ENCODE measurements at regions not wholly inside any gene's neighbourhood (a gene's known extent, or its start where the extent isn't known, plus 50 kb on each side); places are given as distances from the start of the nearest gene placed in this dataset.
"Not testable (repeated sequence)": the region's sequence is repeated elsewhere in the genome, so short reads cannot be mapped to it uniquely, and the experiment has no call there.

DNA sequence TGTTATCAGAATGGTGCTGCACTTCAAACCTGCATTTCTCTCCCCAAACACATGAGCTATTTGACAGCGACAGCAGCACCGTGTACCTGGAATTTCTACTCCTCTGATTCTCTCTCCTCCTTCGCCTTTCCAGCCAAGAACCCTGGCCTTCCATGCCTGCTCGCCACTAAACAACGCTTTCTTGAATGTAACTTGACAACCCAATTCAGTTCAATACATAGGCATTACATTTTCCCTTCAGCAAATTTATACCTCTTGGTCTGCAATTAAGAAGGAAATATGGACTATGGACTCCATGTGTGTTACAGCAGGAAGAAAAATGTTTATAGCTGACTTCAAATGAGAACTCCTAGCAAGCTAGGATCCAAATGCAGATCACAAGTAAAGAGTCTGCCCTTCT lies 162.6 kb upstream of the AUTS2 start:
- no peak for DNase-seq

DNA sequence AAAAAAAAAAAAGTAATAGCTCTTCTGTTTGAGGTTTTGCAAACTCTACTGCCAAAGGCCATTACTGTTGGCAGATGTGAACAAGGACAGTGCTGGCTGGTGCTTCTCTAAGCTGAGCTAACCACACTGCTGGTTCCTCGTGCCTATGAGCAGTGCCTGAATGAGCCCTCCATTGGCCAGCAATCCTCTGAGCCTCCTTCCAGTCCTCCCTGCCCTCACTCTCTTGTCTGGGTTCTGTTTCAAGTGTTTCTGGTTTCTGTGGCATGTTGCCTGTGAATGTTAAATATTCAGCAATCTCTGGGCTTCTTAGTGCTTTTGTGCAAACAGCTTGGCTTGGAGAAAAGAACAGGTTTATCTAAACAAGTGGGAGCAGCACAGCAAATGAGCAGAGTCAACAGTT lies 161.3 kb upstream of the AUTS2 start:
- no peak for DNase-seq

DNA sequence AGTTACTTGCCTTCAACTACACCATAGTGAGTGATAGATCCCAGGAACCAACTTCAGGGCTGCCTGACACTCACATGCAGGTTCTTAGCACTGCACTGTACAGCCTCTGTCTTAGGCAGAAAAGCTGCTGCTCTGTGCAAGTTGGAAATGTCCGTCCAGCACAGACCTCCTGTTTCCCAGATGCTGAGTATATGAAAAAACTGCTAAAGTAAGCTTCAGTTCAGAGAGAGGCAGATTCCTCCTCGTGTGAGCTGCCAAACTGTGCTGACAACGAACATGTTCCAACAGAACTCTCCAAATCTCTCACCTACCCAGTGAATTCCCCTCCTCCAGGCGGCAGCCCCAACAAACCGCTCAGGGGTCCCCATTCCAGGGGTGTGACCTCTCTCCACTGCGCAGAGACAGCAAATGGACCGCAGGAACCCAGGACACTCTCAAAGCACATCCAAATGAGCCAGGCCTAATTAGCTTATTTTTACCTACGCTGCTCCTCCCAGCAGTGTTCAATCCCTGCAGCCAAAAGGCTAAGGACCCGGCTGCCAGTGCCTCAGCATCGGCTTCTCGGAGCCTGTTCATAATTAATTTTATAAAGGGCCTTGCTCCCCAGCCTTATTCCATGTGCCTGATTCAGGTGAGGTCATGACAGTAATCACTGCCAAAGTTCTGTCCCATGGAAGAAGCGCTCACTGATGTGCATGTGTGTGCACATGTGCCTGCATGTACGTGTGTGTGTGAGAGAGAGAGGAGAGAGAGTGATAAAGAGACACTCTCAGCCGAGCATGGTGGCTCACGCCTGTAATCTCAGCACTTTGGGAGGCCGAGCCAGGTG lies 159.5 kb upstream of the AUTS2 start:
- no peak for DNase-seq

- no peak for DNase-seq
These were observed 158.5 kb upstream of the AUTS2 start for GRCh38 chr7:69439636-69440325.

DNA sequence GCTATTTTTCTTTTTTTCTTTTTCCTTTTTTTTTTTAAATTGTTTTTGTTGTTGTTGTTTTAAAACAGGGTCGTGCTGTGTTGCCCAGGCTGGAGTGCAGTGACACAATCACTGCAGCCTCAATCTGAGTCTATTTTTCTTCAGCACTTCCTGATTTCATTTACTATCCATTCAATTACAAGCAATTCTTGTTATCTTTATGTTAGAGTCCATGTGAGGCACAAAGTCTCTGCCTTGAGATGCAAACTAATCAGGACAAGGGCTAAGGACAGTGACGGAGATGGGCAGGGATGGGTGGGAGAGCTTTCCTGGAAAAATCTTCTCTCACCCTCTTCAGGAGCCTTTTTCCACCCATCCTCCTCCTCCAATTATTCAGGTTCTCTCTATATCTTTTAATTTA lies 157.3 kb upstream of the AUTS2 start:
- DNase-seq: no peak

DNA sequence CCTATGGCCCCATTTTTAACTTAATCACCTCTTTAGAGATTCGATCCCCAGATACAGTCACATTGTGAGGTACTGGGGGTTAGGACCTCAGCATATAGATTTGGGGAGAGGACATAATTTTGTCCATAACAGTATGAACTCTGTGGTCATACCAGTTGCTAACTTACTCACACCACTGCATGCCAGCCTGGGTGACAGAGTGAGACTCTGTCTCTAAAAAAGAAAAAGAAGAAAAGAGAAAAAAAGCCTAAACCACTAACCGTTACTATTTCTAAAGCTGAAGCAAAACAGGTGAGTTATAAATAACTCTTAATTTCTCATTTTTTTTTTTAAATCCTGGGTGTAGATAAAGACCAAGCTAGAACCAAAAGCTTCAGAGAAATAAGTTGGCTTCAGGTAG lies 155.1 kb upstream of the AUTS2 start:
- DNase-seq: no peak

- no peak for DNase-seq
These were observed 152.7 kb upstream of the AUTS2 start for GRCh38 chr7:69445541-69445940.

DNA sequence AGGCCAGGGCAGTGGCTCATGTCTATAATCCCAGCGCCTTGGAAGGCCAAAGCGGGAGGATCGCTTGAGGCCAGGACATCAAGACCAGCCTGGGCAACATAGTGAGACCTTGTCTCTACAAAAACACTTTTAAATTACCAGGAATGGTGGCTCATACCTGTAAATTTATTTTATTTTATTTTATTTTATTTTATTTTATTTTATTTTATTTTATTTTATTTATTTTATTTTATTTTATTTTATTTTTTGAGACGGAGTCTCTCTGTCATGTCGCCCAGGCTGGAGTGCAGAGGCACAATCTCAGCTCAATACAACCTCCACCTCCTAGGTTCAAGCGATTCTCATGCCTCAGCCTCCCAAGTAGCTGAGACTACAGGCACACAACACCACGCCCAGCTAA lies 152.1 kb upstream of the AUTS2 start:
- not testable (repeated sequence) for DNase-seq

- DNase-seq: no peak
These were observed 150.2 kb upstream of the AUTS2 start for GRCh38 chr7:69448071-69448470.

GRCh38 chr7:69450456-69450855 lies 147.8 kb upstream of the AUTS2 start:
- no peak for DNase-seq

GRCh38 chr7:69451715-69452114 lies 146.6 kb upstream of the AUTS2 start:
- no peak for DNase-seq

GRCh38 chr7:69452797-69453196 lies 145.5 kb upstream of the AUTS2 start:
- no peak for DNase-seq

GRCh38 chr7:69457595-69458504 lies 140.4 kb upstream of the AUTS2 start:
- DNase-seq: no peak

GRCh38 chr7:69464035-69464434 lies 134.2 kb upstream of the AUTS2 start:
- no peak for DNase-seq

DNA sequence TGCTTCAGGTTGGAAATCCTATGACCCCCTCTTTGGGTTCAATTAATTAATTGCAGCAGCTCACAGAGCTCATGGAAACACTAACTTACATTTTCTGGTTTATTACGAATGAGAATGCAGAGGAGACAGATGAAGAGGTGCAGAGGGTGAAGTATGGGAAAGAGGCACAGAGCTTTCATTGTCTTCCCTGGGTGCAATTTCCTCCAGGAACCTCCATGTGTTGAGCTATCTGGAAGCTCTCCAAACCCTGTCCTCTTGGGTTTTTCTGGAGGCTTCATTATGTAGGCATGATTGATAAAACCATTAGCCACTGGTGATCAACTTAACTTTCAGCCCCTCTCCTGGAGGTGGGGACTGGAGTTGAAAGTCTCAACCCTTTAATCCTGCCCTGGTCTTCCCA lies 133.0 kb upstream of the AUTS2 start:
- DNase-seq: no peak

GRCh38 chr7:69467826-69468225 lies 130.4 kb upstream of the AUTS2 start:
- no peak for DNase-seq

- DNase-seq: no peak
These were observed 121.9 kb upstream of the AUTS2 start for GRCh38 chr7:69476416-69476815.

GRCh38 chr7:69482676-69483075 lies 115.6 kb upstream of the AUTS2 start:
- DNase-seq: no peak

DNA sequence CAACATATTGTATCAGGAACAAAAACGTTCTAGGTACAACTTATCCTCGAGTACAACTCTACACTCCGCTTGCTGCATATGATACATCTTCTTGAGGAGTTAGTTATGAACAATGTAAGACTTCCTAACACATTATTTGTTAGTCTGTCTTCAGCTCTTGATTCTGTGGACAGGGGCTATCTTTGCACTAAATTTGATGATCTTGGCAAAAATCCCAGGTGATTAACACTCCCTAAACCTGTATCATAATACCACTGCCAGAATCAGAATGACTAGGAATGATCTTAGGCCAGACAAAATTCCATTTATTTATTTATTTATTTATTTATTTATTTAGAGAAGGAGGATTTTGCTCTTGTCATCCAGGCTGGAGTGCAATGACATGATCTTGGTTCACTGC lies 108.7 kb upstream of the AUTS2 start:
- DNase-seq: no peak

GRCh38 chr7:69498671-69499070 lies 99.6 kb upstream of the AUTS2 start:
- no peak for DNase-seq

GRCh38 chr7:69502358-69502757 lies 95.9 kb upstream of the AUTS2 start:
- no peak for DNase-seq

DNA sequence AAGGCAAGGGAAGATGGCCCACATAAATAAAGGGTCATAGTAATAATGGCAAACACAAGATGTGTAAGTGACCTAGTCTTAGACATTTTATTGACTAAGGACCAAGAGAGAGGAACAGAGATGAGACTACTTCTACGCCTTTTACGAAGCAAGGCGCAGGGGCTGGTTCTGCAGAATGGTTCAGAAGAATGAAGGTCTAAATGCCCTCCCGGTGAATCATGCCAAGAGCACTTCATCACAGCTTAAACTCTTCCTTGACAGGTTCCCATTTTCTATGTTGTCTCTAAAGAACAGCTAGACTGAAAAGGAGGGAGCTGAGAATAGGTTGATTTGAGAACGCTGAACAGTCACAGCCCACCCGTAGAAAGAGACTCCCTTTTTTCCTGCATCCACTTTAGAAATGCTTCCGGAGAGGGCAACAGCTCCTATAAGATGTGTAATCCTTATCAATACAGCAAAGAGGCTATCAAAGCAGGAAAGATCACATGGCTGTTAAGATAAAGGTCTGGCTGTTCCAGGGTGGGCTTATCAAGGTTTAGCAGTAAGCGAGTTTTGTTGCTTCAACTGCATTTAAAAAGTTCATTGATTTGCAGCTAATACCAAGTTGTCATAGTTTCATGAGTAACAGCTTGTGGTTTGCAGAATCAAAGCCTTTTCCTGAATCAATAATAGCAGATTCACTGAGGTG lies 93.4 kb upstream of the AUTS2 start:
- DNase-seq: no peak

- DNase-seq: no peak
These were observed 89.5 kb upstream of the AUTS2 start for GRCh38 chr7:69508736-69509135.

Measured in CD4-positive, alpha-beta T cell treated with Interleukin-17A for 1 hour (primary cell).